ENCODE measurements at regions not wholly inside any gene's neighbourhood (a gene's known extent, or its start where the extent isn't known, plus 50 kb on each side); places are given as distances from the start of the nearest gene placed in this dataset.

- no peak for DNase-seq
Observed at GRCh38 chr20:51216850-51217249, 193.9 kb upstream of the KCNG1 start.

GRCh38 chr20:51212816-51213215 is 189.9 kb upstream of the KCNG1 start:
- DNase-seq = no peak

GRCh38 chr20:51211191-51211590 is 188.3 kb upstream of the KCNG1 start:
- no peak for DNase-seq

GRCh38 chr20:51210084-51210483 is 187.2 kb upstream of the KCNG1 start:
- no peak for DNase-seq

GRCh38 chr20:51208162-51208561 is 185.3 kb upstream of the KCNG1 start:
- DNase-seq = no peak

GRCh38 chr20:51206032-51206662 is 183.2 kb upstream of the KCNG1 start:
- no peak for DNase-seq

GRCh38 chr20:51204794-51205193 is 181.9 kb upstream of the KCNG1 start:
- DNase-seq = no peak

- DNase-seq = no peak
Observed at GRCh38 chr20:51204051-51204715, 181.3 kb upstream of the KCNG1 start.

GRCh38 chr20:51202304-51202703 is 179.4 kb upstream of the KCNG1 start:
- no peak for DNase-seq

- no peak for DNase-seq
Observed at GRCh38 chr20:51199920-51200319, 177.0 kb upstream of the KCNG1 start.

GRCh38 chr20:51198876-51199523 is 176.1 kb upstream of the KCNG1 start:
- no peak for DNase-seq

GRCh38 chr20:51198238-51198637 is 175.3 kb upstream of the KCNG1 start:
- no peak for DNase-seq

GRCh38 chr20:51196991-51197651 is 174.2 kb upstream of the KCNG1 start:
- no peak for DNase-seq

- DNase-seq = no peak
Observed at GRCh38 chr20:51195990-51196389, 173.1 kb upstream of the KCNG1 start.

GRCh38 chr20:51195419-51195901 is 172.6 kb upstream of the KCNG1 start:
- DNase-seq = no peak

- DNase-seq = no peak
Observed at GRCh38 chr20:51193066-51193772, 170.3 kb upstream of the KCNG1 start.

GRCh38 chr20:51190783-51191180 is 167.9 kb upstream of the KCNG1 start:
- DNase-seq = no peak

GRCh38 chr20:51189814-51190782 is 167.2 kb upstream of the KCNG1 start:
- no peak for DNase-seq

- no peak for DNase-seq
Observed at GRCh38 chr20:51188941-51189340, 166.0 kb upstream of the KCNG1 start.

- no peak for DNase-seq
Observed at GRCh38 chr20:51187261-51187660, 164.4 kb upstream of the KCNG1 start.

- no peak for DNase-seq
Observed at GRCh38 chr20:51185861-51186260, 163.0 kb upstream of the KCNG1 start.

GRCh38 chr20:51185277-51185676 is 162.4 kb upstream of the KCNG1 start:
- DNase-seq = no peak
